ENCODE measurements at regions not wholly inside any gene's neighbourhood (a gene's known extent, or its start where the extent isn't known, plus 50 kb on each side); places are given as distances from the start of the nearest gene placed in this dataset.

DNA sequence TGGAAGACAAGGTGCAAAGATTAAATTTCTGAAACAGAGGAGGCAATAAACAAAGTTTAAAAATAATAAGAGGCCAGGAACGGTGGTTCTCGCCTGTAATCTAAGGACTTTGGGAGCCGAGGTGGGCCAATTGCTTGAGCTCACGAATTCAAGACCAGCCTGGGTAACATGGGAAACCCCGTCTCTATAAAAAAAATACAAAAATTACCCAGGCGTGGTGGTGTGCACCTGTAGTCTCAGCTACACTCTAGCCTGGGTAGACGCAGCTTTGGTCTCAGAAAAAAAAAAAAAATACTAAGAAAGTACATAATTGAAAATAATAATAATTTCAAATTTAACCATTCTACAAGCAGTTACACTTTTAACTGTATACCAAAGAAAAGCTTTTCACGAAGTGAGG, 744.6 kb upstream of the POU3F3 start:
- no peaks in the 10 kb centered on the region for H3K79me2 ChIP-seq (ENCODE audit: insufficient read depth)
- H2AFZ ChIP-seq (ENCODE audit: low read depth): no peak overlapping the region
- H3K27me3 ChIP-seq (ENCODE audit: insufficient read depth): no peaks in the 10 kb centered on the region
- H3K4me2 ChIP-seq: no peak overlapping the region
- no peak overlapping the region for H3K27ac ChIP-seq (ENCODE audit: low read depth in 2 of 2, low read length in 1 of 2)
- CTCF ChIA-PET: interaction anchor here (0.6 kb wide), 1 partner anchor 62 kb away, joined by 3 read pairs; no protein-coding TSS in a partner anchor
- no peak overlapping the region for H3K9ac ChIP-seq
- no peaks in the 10 kb centered on the region for H4K20me1 ChIP-seq (ENCODE audit: insufficient read depth)
- H3F3A ChIP-seq (replicated peaks; ENCODE audit: insufficient read depth): no peaks in the 10 kb centered on the region
- no peaks in the 10 kb centered on the region for H3K36me3 ChIP-seq (replicated peaks in 1 of 2; ENCODE audit: control insufficient read depth in 1 of 2, insufficient read depth in 2 of 2, low read length in 1 of 2)
- H3K4me3 ChIP-seq (ENCODE audit: low read depth in 2 of 2, low read length in 1 of 2): no peak overlapping the region
- DNase-seq: no peak
- H3K9me3 ChIP-seq: 0 out of 2 replicates have a peak, but pooled peaks cover 4% of the 10 kb centered on the region
- TF ChIP-seq TEAD4 (IDR thresholded peaks at IDR 0.05; ENCODE audit: borderline replicate concordance, insufficient read depth): no peak
- no peak for TF ChIP-seq FOXJ3 (CRISPR knock-in tag; IDR thresholded peaks at IDR 0.05)
- no peak for TF ChIP-seq RXRA (IDR thresholded peaks at IDR 0.05; ENCODE audit: borderline replicate concordance, low read depth)
- no peak for TF ChIP-seq YY1 (IDR thresholded peaks at IDR 0.05; ENCODE audit: low read depth)
- TF ChIP-seq RAD21 (IDR thresholded peaks at IDR 0.05; ENCODE audit: low read length): no peak
- TF ChIP-seq TAF1 (IDR thresholded peaks at IDR 0.05; ENCODE audit: borderline replicate concordance, low read depth, low read length): no peak
- TF ChIP-seq ELF1 (IDR thresholded peaks at IDR 0.05): no peak
- TF ChIP-seq CHD2 (IDR thresholded peaks at IDR 0.05; ENCODE audit: low read length, partially characterized antibody): no peak
- no peak for TF ChIP-seq JUND (IDR thresholded peaks at IDR 0.05)
- no peak for TF ChIP-seq MXI1 (IDR thresholded peaks at IDR 0.05; ENCODE audit: low read depth, low read length)
- TF ChIP-seq SIN3A (IDR thresholded peaks at IDR 0.05; ENCODE audit: borderline replicate concordance, low read depth, low read length): no peak
- no peak for TF ChIP-seq EP300 (IDR thresholded peaks at IDR 0.05; ENCODE audit: borderline replicate concordance in 1 of 2, low read depth in 1 of 2, low read length in 1 of 2)
- WGBS (ENCODE audit: low lambda C conversion rate): 14% methylated on average over 8 of the region's 8 CpGs
- no peaks in the 10 kb centered on the region for H3K9me2 ChIP-seq
- no peaks in the 10 kb centered on the region for H3K4me1 ChIP-seq (ENCODE audit: control insufficient read depth in 1 of 2, insufficient read depth in 2 of 2, low read depth in 1 of 2, low read length in 1 of 2)
- POLR2A ChIA-PET: no interaction called here

DNA sequence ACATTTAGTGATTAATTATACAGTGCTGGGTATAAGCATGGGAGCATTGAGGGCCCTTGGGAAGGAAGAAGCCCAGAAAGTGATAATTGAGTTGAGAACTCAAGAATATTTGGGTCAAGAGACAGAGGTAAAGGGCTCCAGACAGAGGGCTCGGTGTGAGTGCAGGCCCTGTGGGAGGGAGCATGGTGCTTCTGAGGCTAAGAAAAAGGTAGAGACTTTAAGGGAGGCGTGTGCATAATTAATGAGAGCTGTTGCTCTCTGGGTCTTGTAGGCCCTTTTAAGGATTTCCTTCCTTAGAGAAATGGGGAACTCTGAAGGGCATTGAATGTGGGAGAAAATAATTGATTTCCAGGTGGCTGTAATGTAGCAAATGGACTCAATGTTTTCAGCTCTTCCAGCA, 735.0 kb upstream of the POU3F3 start:
- CTCF ChIA-PET: no interaction called here
- Histone ChIP-seq H4K20me1 (ENCODE audit: insufficient read depth) (no peaks in the 10 kb centered on the region), H3K4me3 (ENCODE audit: low read depth in 2 of 2, low read length in 1 of 2) (no peak overlapping the region), H3K4me2 (no peak overlapping the region), H3K9me2 (no peaks in the 10 kb centered on the region), H3K27me3 (ENCODE audit: insufficient read depth) (no peaks in the 10 kb centered on the region), H3K9me3 (no peaks in the 10 kb centered on the region), H3K4me1 (ENCODE audit: control insufficient read depth in 1 of 2, insufficient read depth in 2 of 2, low read depth in 1 of 2, low read length in 1 of 2) (no peaks in the 10 kb centered on the region), H3K9ac (no peak overlapping the region), H3K27ac (ENCODE audit: low read depth in 2 of 2, low read length in 1 of 2) (no peak overlapping the region), H3K36me3 (replicated peaks in 1 of 2; ENCODE audit: control insufficient read depth in 1 of 2, insufficient read depth in 2 of 2, low read length in 1 of 2) (no peaks in the 10 kb centered on the region), H3F3A (replicated peaks; ENCODE audit: insufficient read depth) (no peaks in the 10 kb centered on the region), H3K79me2 (ENCODE audit: insufficient read depth) (no peaks in the 10 kb centered on the region), H2AFZ (ENCODE audit: low read depth) (no peak overlapping the region)
- TF ChIP-seq RXRA (IDR thresholded peaks at IDR 0.05; ENCODE audit: borderline replicate concordance, low read depth) (no peak), TEAD4 (IDR thresholded peaks at IDR 0.05; ENCODE audit: borderline replicate concordance, insufficient read depth) (no peak), JUND (IDR thresholded peaks at IDR 0.05) (no peak), NFIC (IDR thresholded peaks at IDR 0.05; ENCODE audit: borderline replicate concordance) (no peak), YY1 (IDR thresholded peaks at IDR 0.05; ENCODE audit: low read depth) (no peak), FOSL2 (IDR thresholded peaks at IDR 0.05; ENCODE audit: borderline replicate concordance, low read depth) (no peak), RCOR1 (IDR thresholded peaks at IDR 0.05; ENCODE audit: low read length) (no peak), RAD21 (IDR thresholded peaks at IDR 0.05; ENCODE audit: low read length) (no peak), SIN3A (IDR thresholded peaks at IDR 0.05; ENCODE audit: borderline replicate concordance, low read depth, low read length) (no peak), MEF2A (IDR thresholded peaks at IDR 0.05; ENCODE audit: borderline replicate concordance, low read depth) (no peak), TAF1 (IDR thresholded peaks at IDR 0.05; ENCODE audit: borderline replicate concordance, low read depth, low read length) (no peak), TCF12 (IDR thresholded peaks at IDR 0.05) (no peak), CHD2 (IDR thresholded peaks at IDR 0.05; ENCODE audit: low read length, partially characterized antibody) (no peak)
- TF ChIP-seq, protein P1, sequence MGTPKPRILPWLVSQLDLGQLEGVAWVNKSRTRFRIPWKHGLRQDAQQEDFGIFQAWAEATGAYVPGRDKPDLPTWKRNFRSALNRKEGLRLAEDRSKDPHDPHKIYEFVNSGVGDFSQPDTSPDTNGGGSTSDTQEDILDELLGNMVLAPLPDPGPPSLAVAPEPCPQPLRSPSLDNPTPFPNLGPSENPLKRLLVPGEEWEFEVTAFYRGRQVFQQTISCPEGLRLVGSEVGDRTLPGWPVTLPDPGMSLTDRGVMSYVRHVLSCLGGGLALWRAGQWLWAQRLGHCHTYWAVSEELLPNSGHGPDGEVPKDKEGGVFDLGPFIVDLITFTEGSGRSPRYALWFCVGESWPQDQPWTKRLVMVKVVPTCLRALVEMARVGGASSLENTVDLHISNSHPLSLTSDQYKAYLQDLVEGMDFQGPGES (IDR thresholded peaks at IDR 0.05; ENCODE audit: low read depth, low read length): no peak
- TF ChIP-seq, protein P2, sequence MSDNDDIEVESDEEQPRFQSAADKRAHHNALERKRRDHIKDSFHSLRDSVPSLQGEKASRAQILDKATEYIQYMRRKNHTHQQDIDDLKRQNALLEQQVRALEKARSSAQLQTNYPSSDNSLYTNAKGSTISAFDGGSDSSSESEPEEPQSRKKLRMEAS (IDR thresholded peaks at IDR 0.05; ENCODE audit: low read depth): no peak
- TF ChIP-seq, protein P3, sequence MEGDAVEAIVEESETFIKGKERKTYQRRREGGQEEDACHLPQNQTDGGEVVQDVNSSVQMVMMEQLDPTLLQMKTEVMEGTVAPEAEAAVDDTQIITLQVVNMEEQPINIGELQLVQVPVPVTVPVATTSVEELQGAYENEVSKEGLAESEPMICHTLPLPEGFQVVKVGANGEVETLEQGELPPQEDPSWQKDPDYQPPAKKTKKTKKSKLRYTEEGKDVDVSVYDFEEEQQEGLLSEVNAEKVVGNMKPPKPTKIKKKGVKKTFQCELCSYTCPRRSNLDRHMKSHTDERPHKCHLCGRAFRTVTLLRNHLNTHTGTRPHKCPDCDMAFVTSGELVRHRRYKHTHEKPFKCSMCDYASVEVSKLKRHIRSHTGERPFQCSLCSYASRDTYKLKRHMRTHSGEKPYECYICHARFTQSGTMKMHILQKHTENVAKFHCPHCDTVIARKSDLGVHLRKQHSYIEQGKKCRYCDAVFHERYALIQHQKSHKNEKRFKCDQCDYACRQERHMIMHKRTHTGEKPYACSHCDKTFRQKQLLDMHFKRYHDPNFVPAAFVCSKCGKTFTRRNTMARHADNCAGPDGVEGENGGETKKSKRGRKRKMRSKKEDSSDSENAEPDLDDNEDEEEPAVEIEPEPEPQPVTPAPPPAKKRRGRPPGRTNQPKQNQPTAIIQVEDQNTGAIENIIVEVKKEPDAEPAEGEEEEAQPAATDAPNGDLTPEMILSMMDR (IDR thresholded peaks at IDR 0.05): no peak
- TF ChIP-seq, protein P4, sequence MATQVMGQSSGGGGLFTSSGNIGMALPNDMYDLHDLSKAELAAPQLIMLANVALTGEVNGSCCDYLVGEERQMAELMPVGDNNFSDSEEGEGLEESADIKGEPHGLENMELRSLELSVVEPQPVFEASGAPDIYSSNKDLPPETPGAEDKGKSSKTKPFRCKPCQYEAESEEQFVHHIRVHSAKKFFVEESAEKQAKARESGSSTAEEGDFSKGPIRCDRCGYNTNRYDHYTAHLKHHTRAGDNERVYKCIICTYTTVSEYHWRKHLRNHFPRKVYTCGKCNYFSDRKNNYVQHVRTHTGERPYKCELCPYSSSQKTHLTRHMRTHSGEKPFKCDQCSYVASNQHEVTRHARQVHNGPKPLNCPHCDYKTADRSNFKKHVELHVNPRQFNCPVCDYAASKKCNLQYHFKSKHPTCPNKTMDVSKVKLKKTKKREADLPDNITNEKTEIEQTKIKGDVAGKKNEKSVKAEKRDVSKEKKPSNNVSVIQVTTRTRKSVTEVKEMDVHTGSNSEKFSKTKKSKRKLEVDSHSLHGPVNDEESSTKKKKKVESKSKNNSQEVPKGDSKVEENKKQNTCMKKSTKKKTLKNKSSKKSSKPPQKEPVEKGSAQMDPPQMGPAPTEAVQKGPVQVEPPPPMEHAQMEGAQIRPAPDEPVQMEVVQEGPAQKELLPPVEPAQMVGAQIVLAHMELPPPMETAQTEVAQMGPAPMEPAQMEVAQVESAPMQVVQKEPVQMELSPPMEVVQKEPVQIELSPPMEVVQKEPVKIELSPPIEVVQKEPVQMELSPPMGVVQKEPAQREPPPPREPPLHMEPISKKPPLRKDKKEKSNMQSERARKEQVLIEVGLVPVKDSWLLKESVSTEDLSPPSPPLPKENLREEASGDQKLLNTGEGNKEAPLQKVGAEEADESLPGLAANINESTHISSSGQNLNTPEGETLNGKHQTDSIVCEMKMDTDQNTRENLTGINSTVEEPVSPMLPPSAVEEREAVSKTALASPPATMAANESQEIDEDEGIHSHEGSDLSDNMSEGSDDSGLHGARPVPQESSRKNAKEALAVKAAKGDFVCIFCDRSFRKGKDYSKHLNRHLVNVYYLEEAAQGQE (IDR thresholded peaks at IDR 0.05; ENCODE audit: low read depth, low read length): no peak
- no peak for DNase-seq
- POLR2A ChIA-PET: no interaction called here
- WGBS (ENCODE audit: low lambda C conversion rate): 9% methylated on average over 2 of the region's 2 CpGs
